Peyer's patch (tissue), 4 donors: ENCODE measurements at regions not wholly inside any gene's neighbourhood (a gene's known extent, or its start where the extent isn't known, plus 50 kb on each side); places are given as distances from the start of the nearest gene placed in this dataset.

Experiments
- POLR2A ChIP-seq, 2 donors: fragments of 450-650 bp; IDR thresholded peaks; one replicate each; pipeline ENCODE4 v1.5.1; 2017; ENCODE audit warnings: antibody characterized with exemption in 2 of 2, mild to moderate bottlenecking in 2 of 2, moderate library complexity in 2 of 2
- TF ChIP-seq, protein P1 (sequence below), 6 experiments: fragments of 450-650 bp in 4 of 6; fragments of 200-600 bp in 2 of 6; sonication (generic) in 1 of 6; IDR thresholded peaks; one replicate each; pipeline ENCODE4 v1.5.1; 2017 to 2019; ENCODE audit warnings: antibody characterized with exemption in 6 of 6, mild to moderate bottlenecking in 3 of 6, moderate library complexity in 1 of 6

DNA sequence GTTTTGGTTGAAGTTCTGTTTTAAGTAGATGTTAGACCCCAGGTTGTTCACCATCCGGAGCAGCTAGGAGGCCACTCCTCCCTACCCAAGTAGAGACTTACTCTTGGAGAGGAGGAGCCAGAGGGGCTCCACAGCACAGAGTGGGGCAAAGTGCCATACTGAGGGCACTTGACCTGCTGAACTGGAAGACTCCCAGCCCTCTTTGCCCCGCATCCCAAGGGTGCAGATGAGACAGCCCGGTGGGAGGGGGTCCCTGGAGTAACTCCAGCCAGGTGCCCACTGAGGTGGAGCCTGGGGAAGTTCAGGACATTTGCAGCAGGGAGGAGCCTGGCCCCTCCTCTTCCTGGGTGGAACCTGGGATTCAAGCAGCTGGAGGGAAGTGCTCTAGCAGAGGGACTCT, 102.1 kb upstream of the GPR6 start:
- TF ChIP-seq, protein P1, sequence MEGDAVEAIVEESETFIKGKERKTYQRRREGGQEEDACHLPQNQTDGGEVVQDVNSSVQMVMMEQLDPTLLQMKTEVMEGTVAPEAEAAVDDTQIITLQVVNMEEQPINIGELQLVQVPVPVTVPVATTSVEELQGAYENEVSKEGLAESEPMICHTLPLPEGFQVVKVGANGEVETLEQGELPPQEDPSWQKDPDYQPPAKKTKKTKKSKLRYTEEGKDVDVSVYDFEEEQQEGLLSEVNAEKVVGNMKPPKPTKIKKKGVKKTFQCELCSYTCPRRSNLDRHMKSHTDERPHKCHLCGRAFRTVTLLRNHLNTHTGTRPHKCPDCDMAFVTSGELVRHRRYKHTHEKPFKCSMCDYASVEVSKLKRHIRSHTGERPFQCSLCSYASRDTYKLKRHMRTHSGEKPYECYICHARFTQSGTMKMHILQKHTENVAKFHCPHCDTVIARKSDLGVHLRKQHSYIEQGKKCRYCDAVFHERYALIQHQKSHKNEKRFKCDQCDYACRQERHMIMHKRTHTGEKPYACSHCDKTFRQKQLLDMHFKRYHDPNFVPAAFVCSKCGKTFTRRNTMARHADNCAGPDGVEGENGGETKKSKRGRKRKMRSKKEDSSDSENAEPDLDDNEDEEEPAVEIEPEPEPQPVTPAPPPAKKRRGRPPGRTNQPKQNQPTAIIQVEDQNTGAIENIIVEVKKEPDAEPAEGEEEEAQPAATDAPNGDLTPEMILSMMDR (IDR thresholded peaks at IDR 0.05) = no peak
- TF ChIP-seq POLR2A (IDR thresholded peaks at IDR 0.05) = no peak
